SK-N-SH (cell line): ENCODE measurements at regions not wholly inside any gene's neighbourhood (a gene's known extent, or its start where the extent isn't known, plus 50 kb on each side); places are given as distances from the start of the nearest gene placed in this dataset.

ENCODE experiments used
- CTCF ChIA-PET: fragments of 300-600, 350-600 bp; formaldehyde crosslinking; extraction: SDS; loops from one replicate; lab custom pipeline; 2021; lab: Yijun Ruan, JAX
- POLR2A ChIA-PET: fragments of 350-600 bp; sonication (Branson Sonifier 250); formaldehyde crosslinking; extraction: SDS; loops from one replicate; lab custom pipeline; 2020; ENCODE audit warnings: antibody characterized with exemption, inconsistent platforms; lab: Yijun Ruan, JAX
- DNase-seq: peaks from one replicate; pipeline ENCODE4 v3.0.0; 2012
- H2AFZ ChIP-seq: fragments of 200-600 bp; sonication (generic); 2 replicates; pipeline ENCODE4 v1.8.1; 2016; ENCODE audit warnings: antibody characterized with exemption, mild to moderate bottlenecking, low read depth
- H3F3A ChIP-seq: fragments of 200-600 bp; sonication (generic); replicated peaks from 2 replicates; pipeline ENCODE3; 2016; ENCODE audit warnings: antibody characterized with exemption, mild to moderate bottlenecking; ENCODE audit not compliant: insufficient read depth
- H3K27ac ChIP-seq, 2 experiments: fragments of 200-500 bp in 1 of 2; fragments of 200-600 bp in 1 of 2; sonication (Bioruptor generic) in 1 of 2; sonication (generic), shearing (Covaris generic) in 1 of 2; 2 replicates each; pipeline versions ENCODE4 v1.5.1 to v1.6.1; 2014 to 2016; ENCODE audit warnings: low read depth in 2 of 2, inconsistent platforms in 1 of 2, low read length in 1 of 2, mild to moderate bottlenecking in 1 of 2, mixed read lengths in 1 of 2
- H3K27me3 ChIP-seq: fragments of 200-600 bp; sonication (generic), shearing (Covaris generic); 2 replicates; pipeline ENCODE4 v1.6.1; 2016; ENCODE audit warnings: mixed run types; ENCODE audit not compliant: insufficient read depth
- H3K36me3 ChIP-seq, 2 experiments: fragments of 200-500 bp in 1 of 2; fragments of 200-600 bp in 1 of 2; sonication (Bioruptor generic) in 1 of 2; sonication (generic) in 1 of 2; replicated peaks in 1 of 2; 2 replicates each; pipeline versions ENCODE3 to v1.5.1; 2014 to 2016; ENCODE audit warnings: low read length in 1 of 2, mild to moderate bottlenecking in 1 of 2; ENCODE audit not compliant: insufficient read depth in 2 of 2, control insufficient read depth in 1 of 2
- H3K4me1 ChIP-seq, 2 experiments: fragments of 200-500 bp in 1 of 2; fragments of 200-600 bp in 1 of 2; sonication (Bioruptor generic) in 1 of 2; sonication (generic), shearing (Covaris generic) in 1 of 2; 2 replicates each; pipeline versions ENCODE4 v1.5.1 to v1.6.1; 2014 to 2016; ENCODE audit warnings: low read depth in 1 of 2, low read length in 1 of 2, mixed run types in 1 of 2; ENCODE audit not compliant: insufficient read depth in 2 of 2, control insufficient read depth in 1 of 2
- H3K4me2 ChIP-seq: fragments of 200-600 bp; sonication (generic), shearing (Covaris generic); 2 replicates; pipeline ENCODE4 v1.6.1; 2017; ENCODE audit warnings: mixed run types
- H3K4me3 ChIP-seq, 2 experiments: fragments of 200-500 bp in 1 of 2; fragments of 200-600 bp in 1 of 2; sonication (Bioruptor generic) in 1 of 2; sonication (generic), shearing (Covaris generic) in 1 of 2; 2 replicates each; pipeline versions ENCODE4 v1.5.1 to v1.8.1; 2014 to 2016; ENCODE audit warnings: low read depth in 2 of 2, inconsistent platforms in 1 of 2, low read length in 1 of 2, mild to moderate bottlenecking in 1 of 2, mixed read lengths in 1 of 2, moderate library complexity in 1 of 2
- H3K79me2 ChIP-seq: fragments of 200-600 bp; sonication (generic); 2 replicates; pipeline ENCODE4 v1.8.1; 2017; ENCODE audit warnings: mild to moderate bottlenecking; ENCODE audit not compliant: insufficient read depth
- H3K9ac ChIP-seq: fragments of 200-600 bp; sonication (generic); 2 replicates; pipeline ENCODE4 v1.6.1; 2017; ENCODE audit warnings: mixed run types
- H3K9me2 ChIP-seq: fragments of 200-600 bp; sonication (generic); 2 replicates; pipeline ENCODE4 v1.6.1; 2017; ENCODE audit warnings: mixed run types
- H3K9me3 ChIP-seq: fragments of 200-600 bp; sonication (generic); 2 replicates; pipeline ENCODE4 v1.6.1; 2017; ENCODE audit warnings: mixed run types, mild to moderate bottlenecking, moderate library complexity
- H4K20me1 ChIP-seq: fragments of 200-600 bp; sonication (generic); 2 replicates; pipeline ENCODE4 v1.6.1; 2017; ENCODE audit warnings: mild to moderate bottlenecking, mixed run types; ENCODE audit not compliant: insufficient read depth
- EZH2phosphoT487 ChIP-seq: fragments of 200-600 bp; sonication (generic); IDR thresholded peaks from 2 replicates; pipeline ENCODE4 v1.6.1; 2017; ENCODE audit warnings: low read depth, mixed run types, mild to moderate bottlenecking, antibody characterized with exemption, moderate library complexity, borderline replicate concordance
- MAX ChIP-seq: IDR thresholded peaks from 2 replicates; pipeline ENCODE4 v1.4.0; 2012; ENCODE audit warnings: low read depth
- PBX3 ChIP-seq: IDR thresholded peaks from 2 replicates; pipeline ENCODE4; 2012
- RAD21 ChIP-seq: IDR thresholded peaks from 2 replicates; pipeline ENCODE4 v1.6.1; 2012; ENCODE audit warnings: mild to moderate bottlenecking, low read length
- REST ChIP-seq: IDR thresholded peaks from 2 replicates; pipeline ENCODE4 v1.6.1; 2012; ENCODE audit warnings: mild to moderate bottlenecking, low read depth, low read length, moderate library complexity
- RFX5 ChIP-seq: IDR thresholded peaks from 2 replicates; pipeline ENCODE4 v1.6.1; 2012; ENCODE audit warnings: mild to moderate bottlenecking, improper control_type of control experiment, low read length
- TAF1 ChIP-seq: IDR thresholded peaks from 2 replicates; pipeline ENCODE4 v1.6.1; 2012; ENCODE audit warnings: low read depth, mild to moderate bottlenecking, low read length, moderate library complexity, borderline replicate concordance
- TEAD4 ChIP-seq: IDR thresholded peaks from 2 replicates; pipeline ENCODE4 v1.4.0; 2012; ENCODE audit warnings: mild to moderate bottlenecking, borderline replicate concordance; ENCODE audit not compliant: insufficient read depth
- WGBS: methylation state at CpG from one replicate; pipeline ENCODE4 v1.1.6; 2017; ENCODE audit warnings: low lambda C conversion rate; 5-methylcytosine and 5-hydroxymethylcytosine counted together

- CTCF ChIA-PET = no interaction called here
Observed at GRCh38 chr1:103372866-103373265, 152.6 kb upstream of the RNPC3 start.

GRCh38 chr1:103371234-103371633 lies 154.3 kb upstream of the RNPC3 start:
- Histone ChIP-seq H3K4me2 (no peak overlapping the region), H3K36me3 (no peaks in the 10 kb centered on the region), H3K27me3 (no peaks in the 10 kb centered on the region), H3K9me2 (no peaks in the 10 kb centered on the region)
- 36% methylated on average over 2 of the region's 2 CpGs for WGBS
- TF ChIP-seq REST (no peak), EZH2phosphoT487 (no peak)
- TF ChIP-seq, all 33 proteins: peak for 0
- H2AFZ ChIP-seq = no peak overlapping the region
- H3K79me2 ChIP-seq = no peaks in the 10 kb centered on the region
- DNase-seq = no peak
- CTCF ChIA-PET = no interaction called here
- no peaks in the 10 kb centered on the region for H3F3A ChIP-seq
- no peaks in the 10 kb centered on the region for H3K9me3 ChIP-seq
- no peak overlapping the region for H3K9ac ChIP-seq
- no peak overlapping the region for H3K27ac ChIP-seq
- no peaks in the 10 kb centered on the region for H3K4me1 ChIP-seq
- no peak overlapping the region for H3K4me3 ChIP-seq
- POLR2A ChIA-PET = no interaction called here
- H4K20me1 ChIP-seq = no peaks in the 10 kb centered on the region

More at GRCh38 chr1:103372866-103373265, 152.6 kb upstream of the RNPC3 start:
- Histone ChIP-seq H3K9me2 (no peaks in the 10 kb centered on the region), H3K4me1 (no peaks in the 10 kb centered on the region), H4K20me1 (no peaks in the 10 kb centered on the region), H3K9ac (no peak overlapping the region), H3F3A (no peaks in the 10 kb centered on the region), H3K4me2 (no peak overlapping the region), H3K27me3 (no peaks in the 10 kb centered on the region), H2AFZ (no peak overlapping the region), H3K4me3 (no peak overlapping the region), H3K79me2 (no peaks in the 10 kb centered on the region), H3K9me3 (no peaks in the 10 kb centered on the region), H3K36me3 (no peaks in the 10 kb centered on the region), H3K27ac (no peak overlapping the region)
- TF ChIP-seq RFX5 (no peak), PBX3 (no peak), RAD21 (no peak), TEAD4 (no peak), MAX (no peak), TAF1 (no peak)
- DNase-seq = no peak
- POLR2A ChIA-PET = no interaction called here
